ENCODE measurements at regions not wholly inside any gene's neighbourhood (a gene's known extent, or its start where the extent isn't known, plus 50 kb on each side); places are given as distances from the start of the nearest gene placed in this dataset.

- 0% methylated on average over 4 of the region's 4 CpGs for WGBS (ENCODE audit: low lambda C conversion rate)
- H3K4me1 ChIP-seq (ENCODE audit: insufficient read depth, low read length) = no peaks in the 10 kb centered on the region
- TF ChIP-seq CHD4 (IDR thresholded peaks at IDR 0.05; ENCODE audit: borderline replicate concordance, low read length) (no peak), NCOA5 (CRISPR knock-in tag; IDR thresholded peaks at IDR 0.05) (no peak), HCFC1 (IDR thresholded peaks at IDR 0.05; ENCODE audit: low read depth, low read length) (no peak), HIVEP1 (CRISPR knock-in tag; IDR thresholded peaks at IDR 0.05) (no peak), ZBTB7A (CRISPR knock-in tag; IDR thresholded peaks at IDR 0.05) (no peak), TCF7L2 (IDR thresholded peaks at IDR 0.05; ENCODE audit: low read depth, low read length) (no peak), ZNF275 (CRISPR knock-in tag; IDR thresholded peaks at IDR 0.05; ENCODE audit: borderline replicate concordance) (no peak)
- POLR2A ChIA-PET = no interaction called here
- in situ Hi-C loops (cut with HindIII; ENCODE audit: extremely low pct_ligation_motif_present, low pct_unique_long_range_greater_than_20kb) = no loop called here
- H3K27ac ChIP-seq (ENCODE audit: extremely low read length, insufficient read depth, low read length) = no peak overlapping the region
- no peak overlapping the region for H3K4me3 ChIP-seq (replicated peaks in 1 of 3; ENCODE audit: insufficient read depth in 1 of 3, low read depth in 2 of 3, low read length in 3 of 3)
- no peaks in the 10 kb centered on the region for H4K20me1 ChIP-seq (ENCODE audit: insufficient read depth, low read length)
- H3K4me2 ChIP-seq (ENCODE audit: low read depth, low read length) = no peak overlapping the region
- intact Hi-C loops (cut with micrococcal nuclease; ENCODE audit: unreplicated experiment) = no loop called here
- CTCF ChIA-PET (ENCODE audit: low intra/inter-chr PET ratio, low total read pairs) = no interaction called here
- H3K36me3 ChIP-seq (replicated peaks in 1 of 2; ENCODE audit: control insufficient read depth in 1 of 2, insufficient read depth in 2 of 2, low read length in 2 of 2) = no peaks in the 10 kb centered on the region
- no peaks in the 10 kb centered on the region for H3K27me3 ChIP-seq (ENCODE audit: control insufficient read depth in 1 of 2, insufficient read depth in 2 of 2, low read length in 2 of 2)
- H2AFZ ChIP-seq (ENCODE audit: low read length) = no peak overlapping the region
- H3K9ac ChIP-seq (ENCODE audit: insufficient read depth, low read depth, low read length) = no peak overlapping the region
- no TSS peak for BruUV-seq (replicated peaks)
- no peaks in the 10 kb centered on the region for H3K79me2 ChIP-seq (ENCODE audit: insufficient read depth, low read length)
- no peak for ATAC-seq
- DNase-seq (ENCODE audit: low spot score) = no peak
- no peaks in the 10 kb centered on the region for H3K9me3 ChIP-seq (ENCODE audit: low read length)
- FAIRE-seq = no peak
These were observed 127.6 kb downstream of the DNAJB9 start for GRCh38 chr7:108697254-108697653.

- TF ChIP-seq ZFP90 (CRISPR knock-in tag; IDR thresholded peaks at IDR 0.05; ENCODE audit: borderline replicate concordance) (no peak), NFAT5 (CRISPR knock-in tag; IDR thresholded peaks at IDR 0.05) (no peak), GPN1 (CRISPR knock-in tag; IDR thresholded peaks at IDR 0.05; ENCODE audit: borderline replicate concordance) (no peak), TCF7L2 (IDR thresholded peaks at IDR 0.05; ENCODE audit: low read depth, low read length) (no peak), FOSL2 (CRISPR knock-in tag; IDR thresholded peaks at IDR 0.05) (no peak)
- Histone ChIP-seq H3K27me3 (ENCODE audit: control insufficient read depth in 1 of 2, insufficient read depth in 2 of 2, low read length in 2 of 2) (no peaks in the 10 kb centered on the region), H3K4me2 (ENCODE audit: low read depth, low read length) (no peak overlapping the region), H3K4me3 (replicated peaks in 1 of 3; ENCODE audit: insufficient read depth in 1 of 3, low read depth in 2 of 3, low read length in 3 of 3) (no peak overlapping the region), H3K4me1 (ENCODE audit: insufficient read depth, low read length) (no peaks in the 10 kb centered on the region), H3K9me3 (ENCODE audit: low read length) (no peaks in the 10 kb centered on the region), H3K79me2 (ENCODE audit: insufficient read depth, low read length) (no peaks in the 10 kb centered on the region), H4K20me1 (ENCODE audit: insufficient read depth, low read length) (no peaks in the 10 kb centered on the region), H3K27ac (ENCODE audit: extremely low read length, insufficient read depth, low read length) (no peak overlapping the region), H3K9ac (ENCODE audit: insufficient read depth, low read depth, low read length) (no peak overlapping the region), H2AFZ (ENCODE audit: low read length) (no peak overlapping the region), H3K36me3 (replicated peaks in 1 of 2; ENCODE audit: control insufficient read depth in 1 of 2, insufficient read depth in 2 of 2, low read length in 2 of 2) (no peaks in the 10 kb centered on the region)
- intact Hi-C loops (cut with micrococcal nuclease; ENCODE audit: unreplicated experiment) = no loop called here
- no peak for DNase-seq (ENCODE audit: low spot score)
- in situ Hi-C loops (cut with HindIII; ENCODE audit: extremely low pct_ligation_motif_present, low pct_unique_long_range_greater_than_20kb) = no loop called here
- ChIA-PET CTCF (ENCODE audit: low intra/inter-chr PET ratio, low total read pairs) (no interaction called here), POLR2A (no interaction called here)
- ATAC-seq = no peak
- no peak for FAIRE-seq
- no TSS peak for BruUV-seq (replicated peaks)
These were observed 141.9 kb downstream of the DNAJB9 start for GRCh38 chr7:108711611-108712010.
